Upper lobe of left lung (tissue), 4 donors: ENCODE measurements at regions not wholly inside any gene's neighbourhood (a gene's known extent, or its start where the extent isn't known, plus 50 kb on each side); places are given as distances from the start of the nearest gene placed in this dataset.

Experiments used
- POLR2A ChIP-seq, 4 donors: fragments of 450-650 bp; IDR thresholded peaks; one replicate each; pipeline ENCODE4 v1.5.1; 2016 to 2017; ENCODE audit warnings: antibody characterized with exemption in 4 of 4, mild to moderate bottlenecking in 2 of 4
- POLR2AphosphoS5 ChIP-seq, 2 donors: sonication (generic); formaldehyde crosslinking; IDR thresholded peaks; one replicate each; pipeline ENCODE4 v1.5.1; 2017; ENCODE audit warnings: antibody characterized with exemption in 2 of 2
- TF ChIP-seq, protein P1 (sequence below), 6 experiments: fragments of 450-650 bp in 4 of 6; fragments of 200-600 bp in 2 of 6; sonication (generic) in 2 of 6; IDR thresholded peaks; one replicate each; pipeline ENCODE4 v1.5.1; 2016 to 2019; ENCODE audit warnings: antibody characterized with exemption in 6 of 6

- TF ChIP-seq, protein P1, sequence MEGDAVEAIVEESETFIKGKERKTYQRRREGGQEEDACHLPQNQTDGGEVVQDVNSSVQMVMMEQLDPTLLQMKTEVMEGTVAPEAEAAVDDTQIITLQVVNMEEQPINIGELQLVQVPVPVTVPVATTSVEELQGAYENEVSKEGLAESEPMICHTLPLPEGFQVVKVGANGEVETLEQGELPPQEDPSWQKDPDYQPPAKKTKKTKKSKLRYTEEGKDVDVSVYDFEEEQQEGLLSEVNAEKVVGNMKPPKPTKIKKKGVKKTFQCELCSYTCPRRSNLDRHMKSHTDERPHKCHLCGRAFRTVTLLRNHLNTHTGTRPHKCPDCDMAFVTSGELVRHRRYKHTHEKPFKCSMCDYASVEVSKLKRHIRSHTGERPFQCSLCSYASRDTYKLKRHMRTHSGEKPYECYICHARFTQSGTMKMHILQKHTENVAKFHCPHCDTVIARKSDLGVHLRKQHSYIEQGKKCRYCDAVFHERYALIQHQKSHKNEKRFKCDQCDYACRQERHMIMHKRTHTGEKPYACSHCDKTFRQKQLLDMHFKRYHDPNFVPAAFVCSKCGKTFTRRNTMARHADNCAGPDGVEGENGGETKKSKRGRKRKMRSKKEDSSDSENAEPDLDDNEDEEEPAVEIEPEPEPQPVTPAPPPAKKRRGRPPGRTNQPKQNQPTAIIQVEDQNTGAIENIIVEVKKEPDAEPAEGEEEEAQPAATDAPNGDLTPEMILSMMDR (IDR thresholded peaks at IDR 0.05) = no peak
- no peak for TF ChIP-seq POLR2AphosphoS5 (IDR thresholded peaks at IDR 0.05)
- TF ChIP-seq POLR2A (IDR thresholded peaks at IDR 0.05) = no peak
Measured at GRCh38 chr4:156512622-156513021, 459.0 kb downstream of the PDGFC start.
